K562 (cell line): ENCODE measurements at regions not wholly inside any gene's neighbourhood (a gene's known extent, or its start where the extent isn't known, plus 50 kb on each side); places are given as distances from the start of the nearest gene placed in this dataset.
A peak's percentile ranks its signal among the peaks of the same experiment; 100 is the strongest.

Source experiments
- ATAC-seq: fragments of 200-7000 bp; cut with Tn5 transposase; 3 replicates; pipeline ENCODE4 v1.9.1; 2020; ENCODE audit warnings: moderate library complexity
- BruUV-seq: library from RNA; stranded (reverse); fragments of 400-500 nt; replicated peaks from 2 replicates; lab custom pipeline; 2021; lab: Mats Ljungman, UMichigan
- CTCF ChIA-PET: fragments of 300-600 bp; formaldehyde crosslinking; extraction: SDS; loops from one replicate; lab custom pipeline; 2021; ENCODE audit warnings: low intra/inter-chr PET ratio; lab: Yijun Ruan, JAX
- POLR2A ChIA-PET: fragments of 300-600, 350-650 bp; sonication (Branson Sonifier 250); formaldehyde crosslinking; extraction: SDS; loops from one replicate; lab custom pipeline; 2021; ENCODE audit warnings: antibody characterized with exemption, inconsistent platforms; lab: Yijun Ruan, JAX
- DNase-seq, 4 experiments: peaks; one replicate each; pipeline versions ENCODE4 v3.0.0 to v3.0.0-alpha.2; 2011 to 2018; ENCODE audit warnings: low spot score in 3 of 4, mixed read lengths in 3 of 4; ENCODE audit errors: extremely low read depth in 1 of 4
- FAIRE-seq: peaks from 2 replicates; lab custom pipeline; 2011; peaks lifted over from hg19 to GRCh38; lab: Jason Lieb, UNC
- H2AFZ ChIP-seq: 2 replicates; pipeline ENCODE4 v1.6.0; 2011; ENCODE audit warnings: low read depth, low read length, control low read depth, inconsistent platforms
- H3K27ac ChIP-seq: fragments of 200-600 bp; 3 replicates; pipeline ENCODE4 v1.8.0; 2011; ENCODE audit warnings: low read depth, mild to moderate bottlenecking, control low read depth, inconsistent platforms, low read length, moderate library complexity, mixed read lengths; ENCODE audit errors: extremely low read depth
- H3K27me3 ChIP-seq, 2 experiments: fragments of 300-600 bp in 1 of 2; 2 replicates in 1 of 2; 3 replicates in 1 of 2; pipeline versions ENCODE4 v1.6.0 to v1.8.0; 2011; ENCODE audit warnings: inconsistent platforms in 2 of 2, low read length in 2 of 2, mild to moderate bottlenecking in 1 of 2, mixed read lengths in 1 of 2, moderate library complexity in 1 of 2; ENCODE audit not compliant: control insufficient read depth in 2 of 2, insufficient read depth in 2 of 2
- H3K36me3 ChIP-seq: fragments of 300-600 bp; 3 replicates; pipeline ENCODE4 v1.8.0; 2011; ENCODE audit warnings: mild to moderate bottlenecking, low read length, inconsistent platforms; ENCODE audit not compliant: control insufficient read depth, insufficient read depth
- H3K4me1 ChIP-seq, 2 experiments: fragments of 200-600 bp in 1 of 2; replicated peaks in 1 of 2; 2 replicates in 1 of 2; 3 replicates in 1 of 2; pipeline versions ENCODE4 v1.5.1 to v1.8.0; 2011; ENCODE audit warnings: inconsistent platforms in 2 of 2, low read length in 2 of 2, mild to moderate bottlenecking in 1 of 2, mixed read lengths in 1 of 2, moderate library complexity in 1 of 2; ENCODE audit not compliant: control insufficient read depth in 2 of 2, insufficient read depth in 2 of 2
- H3K4me2 ChIP-seq: 2 replicates; pipeline ENCODE4 v1.6.1; 2011; ENCODE audit warnings: low read length, control low read depth, inconsistent platforms, mixed read lengths; ENCODE audit not compliant: insufficient read depth
- H3K4me3 ChIP-seq: fragments of 200-600 bp; sonication (generic), shearing (Covaris generic); 2 replicates; pipeline ENCODE4 v1.5.1; 2016; ENCODE audit warnings: control low read depth, inconsistent platforms
- H3K79me2 ChIP-seq: fragments of 200-600 bp; 3 replicates; pipeline ENCODE4 v1.8.0; 2011; ENCODE audit warnings: low read length, inconsistent platforms; ENCODE audit not compliant: control insufficient read depth, insufficient read depth
- H3K9ac ChIP-seq, 2 experiments: 2 replicates each; pipeline versions ENCODE4 v1.6.0 to v1.6.1; 2011; ENCODE audit warnings: low read depth in 2 of 2, low read length in 2 of 2, control low read depth in 1 of 2, inconsistent platforms in 1 of 2, mild to moderate bottlenecking in 1 of 2, mixed read lengths in 1 of 2; ENCODE audit not compliant: insufficient read depth in 1 of 2
- H3K9me1 ChIP-seq: one replicate; pipeline ENCODE4 v1.6.0; 2011; ENCODE audit warnings: inconsistent platforms, mild to moderate bottlenecking, low read length, moderate library complexity; ENCODE audit not compliant: control insufficient read depth, insufficient read depth
- H3K9me3 ChIP-seq: replicated peaks from 2 replicates; pipeline ENCODE4 v1.5.1; 2011; ENCODE audit warnings: low read depth, low read length, inconsistent platforms; ENCODE audit not compliant: control insufficient read depth, insufficient read depth
- H4K20me1 ChIP-seq: replicated peaks from 2 replicates; pipeline ENCODE4 v1.6.1; 2011; ENCODE audit warnings: low read length, inconsistent platforms, mixed read lengths; ENCODE audit not compliant: control insufficient read depth, insufficient read depth
- CHD4 ChIP-seq: fragments of 200-600 bp; sonication (generic); IDR thresholded peaks from 3 replicates; pipeline ENCODE4 v1.6.1; 2012; ENCODE audit warnings: low read depth, mild to moderate bottlenecking, mixed read lengths, low read length, inconsistent platforms; ENCODE audit not compliant: insufficient read depth, insufficient replicate concordance, poor library complexity, severe bottlenecking
- COPS2 ChIP-seq: fragments of 450-650 bp; conservative IDR thresholded peaks from 2 replicates; pipeline ENCODE4 v1.6.1; 2016; ENCODE audit warnings: mild to moderate bottlenecking, moderate library complexity
- CTCF ChIP-seq, 3 experiments: IDR thresholded peaks in 2 of 3; conservative IDR thresholded peaks in 1 of 3; 2 replicates each; pipeline ENCODE4 v1.5.1; 2011 to 2012; ENCODE audit warnings: low read length in 3 of 3, mild to moderate bottlenecking in 3 of 3, control low read depth in 2 of 3, improper control_type of control experiment in 1 of 3, inconsistent platforms in 1 of 3, low read depth in 1 of 3, mixed read lengths in 1 of 3, moderate library complexity in 1 of 3; ENCODE audit not compliant: insufficient read depth in 2 of 3
- MAZ ChIP-seq, 2 experiments: fragments of 450-650 bp in 1 of 2; sonication (generic) in 1 of 2; formaldehyde crosslinking; IDR thresholded peaks in 1 of 2; conservative IDR thresholded peaks in 1 of 2; 2 replicates each; pipeline versions ENCODE4 v1.4.0 to v1.5.0; 2020; ENCODE audit warnings: mild to moderate bottlenecking in 1 of 2, missing genetic modification reagents in 1 of 2
- MCM2 ChIP-seq: fragments of 450-650 bp; IDR thresholded peaks from 2 replicates; pipeline ENCODE4 v1.6.1; 2017; ENCODE audit warnings: low read depth, mild to moderate bottlenecking
- NFATC3 ChIP-seq: fragments of 450-650 bp; IDR thresholded peaks from 2 replicates; pipeline ENCODE4 v1.6.1; 2017; ENCODE audit warnings: mild to moderate bottlenecking
- NR0B1 ChIP-seq: fragments of 450-650 bp; IDR thresholded peaks from one replicate; pipeline ENCODE4 v1.6.1; 2018; ENCODE audit warnings: mild to moderate bottlenecking, moderate library complexity; ENCODE audit not compliant: partially characterized antibody
- RBM22 ChIP-seq: fragments of 200-400 bp; formaldehyde crosslinking; IDR thresholded peaks from 2 replicates; pipeline ENCODE4 v1.6.1; 2018; ENCODE audit warnings: low read length, low read depth; ENCODE audit not compliant: poor library complexity, severe bottlenecking
- SRSF7 ChIP-seq: fragments of 200-400 bp; formaldehyde crosslinking; optimal IDR thresholded peaks from 2 replicates; pipeline ENCODE3; 2017; ENCODE audit warnings: mild to moderate bottlenecking, low read depth, low read length
- STAT5B ChIP-seq: fragments of 250-450 bp; sonication (Bioruptor Pico); IDR thresholded peaks from 2 replicates; pipeline ENCODE4 v1.8.0; 2021; ENCODE audit warnings: mild to moderate bottlenecking, inconsistent platforms
- ZFP1 ChIP-seq: fragments of 450-650 bp; formaldehyde crosslinking; IDR thresholded peaks from 2 replicates; pipeline ENCODE4 v1.4.0; 2020; ENCODE audit warnings: mild to moderate bottlenecking, mixed read lengths
- ZNF584 ChIP-seq: fragments of 200-800 bp; sonication (Bioruptor generic); IDR thresholded peaks from 2 replicates; pipeline ENCODE4 v1.6.1; 2016; ENCODE audit warnings: low read depth, mild to moderate bottlenecking, missing genetic modification characterization, missing compliant biosample characterization
- ZSCAN29 ChIP-seq: fragments of 450-650 bp; IDR thresholded peaks from 2 replicates; pipeline ENCODE4 v1.6.1; 2017
- WGBS: fragments of 100-300 bp; shearing (Covaris generic); methylation state at CpG from one replicate; pipeline ENCODE4 v1.1.6; 2016; ENCODE audit warnings: low coverage, mixed read lengths; ENCODE audit not compliant: insufficient coverage; ENCODE audit errors: missing lambda C conversion rate; 5-methylcytosine and 5-hydroxymethylcytosine counted together
- in situ Hi-C: fragments of 300-500 bp; cut with MboI; formaldehyde crosslinking; loops from 4 replicates; pipeline ENCODE4 v1.15.0; 2018; ENCODE audit warnings: inconsistent platforms, mixed read lengths
- intact Hi-C: fragments of 100-400 bp; cut with micrococcal nuclease; formaldehyde crosslinking; loops from 2 replicates; pipeline ENCODE4 v1.14.2; 2022

GRCh38 chr6:40253420-40253819 is 319.2 kb upstream of the MOCS1 start:
- H3K9ac ChIP-seq, result no peak overlapping the region
- POLR2A ChIA-PET, result no interaction called here
- no peaks in the 10 kb centered on the region for H3K36me3 ChIP-seq
- BruUV-seq, result no TSS peak
- H3K27me3 ChIP-seq, result peaks cover 0 to 3% of the 10 kb centered on the region in 2 experiments; a peak in 3 of 5 replicates
- no peak overlapping the region for H3K4me3 ChIP-seq
- H3K9me1 ChIP-seq, result no peaks in the 10 kb centered on the region
- no peak for DNase-seq
- H3K4me2 ChIP-seq, result no peak overlapping the region
- H3K9me3 ChIP-seq, result no peaks in the 10 kb centered on the region
- WGBS, result 0% methylated on average over 3 of the region's 3 CpGs
- no peaks in the 10 kb centered on the region for H4K20me1 ChIP-seq
- peak in 1 of 3 experiments; percentile 5; a peak in 1 of 6 replicates for TF ChIP-seq CTCF (IDR thresholded peaks at IDR 0.05 in 2 of 3, conservative IDR thresholded peaks at IDR 0.05 in 1 of 3; ENCODE audit: insufficient read depth in 2 of 3, low read depth in 1 of 3, low read length in 3 of 3)
- TF ChIP-seq COPS2, result no peak
- no peaks in the 10 kb centered on the region for H3K79me2 ChIP-seq
- H3K4me1 ChIP-seq, result no peaks in the 10 kb centered on the region
- intact Hi-C loops (no loop called here), in situ Hi-C loops (no loop called here)
- ATAC-seq, result no peak
- FAIRE-seq, result no peak
- CTCF ChIA-PET, result no interaction called here
- H3K27ac ChIP-seq, result no peak overlapping the region
- no peak overlapping the region for H2AFZ ChIP-seq

GRCh38 chr6:40252531-40253258 is 318.4 kb upstream of the MOCS1 start:
- H3K27me3 ChIP-seq, result peaks cover 0 to 6% of the 10 kb centered on the region in 2 experiments; a peak in 3 of 5 replicates
- POLR2A ChIA-PET, result no interaction called here
- intact Hi-C loops, result no loop called here
- TF ChIP-seq MCM2 (no peak), NR0B1 (no peak), CHD4 (no peak), RBM22 (no peak), STAT5B (CRISPR knock-in tag) (no peak), ZFP1 (no peak), SRSF7 (no peak), ZSCAN29 (no peak), ZNF584 (CRISPR knock-in tag) (no peak), MAZ (CRISPR knock-in tag; conservative IDR thresholded peaks at IDR 0.05 in 1 of 2, IDR thresholded peaks at IDR 0.05 in 1 of 2) (no peak), NFATC3 (no peak)

More at GRCh38 chr6:40252531-40253258, 318.4 kb upstream of the MOCS1 start:
- H3K4me2 ChIP-seq, result no peak overlapping the region
- H3K9me1 ChIP-seq, result no peaks in the 10 kb centered on the region
- FAIRE-seq, result no peak
- H2AFZ ChIP-seq, result no peak overlapping the region
- H3K36me3 ChIP-seq, result no peaks in the 10 kb centered on the region
- WGBS, result 0% methylated on average over 4 of the region's 4 CpGs
- no peaks in the 10 kb centered on the region for H3K9me3 ChIP-seq
- no TSS peak for BruUV-seq
- no peak overlapping the region for H3K9ac ChIP-seq
- in situ Hi-C loops, result no loop called here
- CTCF ChIA-PET, result no interaction called here
- H3K27ac ChIP-seq, result no peak overlapping the region
- no peak for ATAC-seq
- no peak for DNase-seq
- H3K79me2 ChIP-seq, result no peaks in the 10 kb centered on the region
- no peak overlapping the region for H3K4me3 ChIP-seq
- H4K20me1 ChIP-seq, result no peaks in the 10 kb centered on the region
- no peaks in the 10 kb centered on the region for H3K4me1 ChIP-seq
